Mucosa of descending colon (tissue), 3 donors: ENCODE measurements at regions not wholly inside any gene's neighbourhood (a gene's known extent, or its start where the extent isn't known, plus 50 kb on each side); places are given as distances from the start of the nearest gene placed in this dataset.
A peak's percentile ranks its signal among the peaks of the same experiment; 100 is the strongest.

Experiments
- ATAC-seq: fragments of 200-7000 bp; cut with Tn5 transposase; one replicate; pipeline ENCODE4 v1.9.1; 2020; ENCODE audit warnings: mild to moderate bottlenecking, moderate library complexity
- DNase-seq, 3 donors: peaks; one replicate each; pipeline ENCODE4 v3.0.0-alpha.2; 2020
- H3K36me3 ChIP-seq: fragments of 200-600 bp; one replicate; pipeline ENCODE4 v1.8.0; 2021; ENCODE audit warnings: low read depth, mild to moderate bottlenecking
- H3K4me1 ChIP-seq: fragments of 200-600 bp; one replicate; pipeline ENCODE4 v1.8.0; 2021; ENCODE audit warnings: low read depth, mild to moderate bottlenecking
- H3K4me3 ChIP-seq: fragments of 200-600 bp; one replicate; pipeline ENCODE4 v1.8.0; 2021; ENCODE audit warnings: mild to moderate bottlenecking
- H3K9me3 ChIP-seq: fragments of 200-600 bp; one replicate; pipeline ENCODE4 v1.8.0; 2021; ENCODE audit warnings: mild to moderate bottlenecking
- CTCF ChIP-seq: fragments of 200-600 bp; IDR thresholded peaks from one replicate; pipeline ENCODE4 v1.8.0; 2022; ENCODE audit warnings: antibody characterized with exemption, mild to moderate bottlenecking
- intact Hi-C, 2 donors: fragments of 100-400 bp; cut with DNase I in 1 of 2; cut with micrococcal nuclease in 1 of 2; formaldehyde crosslinking; loops; one replicate each; pipeline versions ENCODE4 v1.11.0 to v1.11.1; 2022; cut with DNase I, micrococcal nuclease
- donor health status: DM: no; HTN: no; CAD: no; lungs with moderate emphysema.
- donor health status: DM: no; HTN: no; CAD: no.
- donor health status: DM: no; HTN: yes; CAD: no.

GRCh38 chr15:62928242-62928999 is 114.1 kb upstream of the TPM1 start:
- intact Hi-C loops: no loop called here
- H3K4me1 ChIP-seq: no peaks in the 10 kb centered on the region
- ATAC-seq (no peak), DNase-seq (no peak)
- no peaks in the 10 kb centered on the region for H3K9me3 ChIP-seq
- TF ChIP-seq CTCF: no peak
- H3K4me3 ChIP-seq: no peak overlapping the region
- H3K36me3 ChIP-seq: no peaks in the 10 kb centered on the region

- no peaks in the 10 kb centered on the region for H3K9me3 ChIP-seq
- no peak for TF ChIP-seq CTCF
- H3K36me3 ChIP-seq: no peaks in the 10 kb centered on the region
- ATAC-seq (no peak), DNase-seq (no peak)
- no peaks in the 10 kb centered on the region for H3K4me1 ChIP-seq
- H3K4me3 ChIP-seq: no peak overlapping the region
- intact Hi-C loops: no loop called here
These were observed 113.6 kb upstream of the TPM1 start for GRCh38 chr15:62929000-62929357.

DNA sequence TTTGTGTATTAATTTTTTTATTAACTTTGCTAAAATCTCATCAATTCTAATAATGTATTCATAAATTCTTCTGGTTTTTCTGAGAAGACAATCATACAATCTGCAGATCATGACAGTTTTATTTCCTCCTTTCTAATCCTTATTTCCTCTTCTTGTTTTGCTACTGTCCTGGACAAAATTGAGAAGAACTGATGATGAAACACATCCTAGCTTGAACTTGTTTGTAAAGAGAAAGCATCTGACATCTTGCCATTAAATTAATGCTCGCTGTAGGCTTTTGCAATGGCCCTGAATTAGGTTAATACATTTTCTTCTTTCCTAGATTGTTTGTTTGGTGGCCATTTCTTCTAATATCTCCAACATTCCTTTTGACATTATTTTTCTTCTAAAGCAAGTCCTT is 110.9 kb upstream of the TPM1 start:
- intact Hi-C loops: no loop called here
- Histone ChIP-seq H3K4me1 (no peaks in the 10 kb centered on the region), H3K9me3 (no peaks in the 10 kb centered on the region), H3K4me3 (no peak overlapping the region), H3K36me3 (no peaks in the 10 kb centered on the region)
- DNase-seq (no peak), ATAC-seq (no peak)
- no peak for TF ChIP-seq CTCF

GRCh38 chr15:62932436-62932835 is 110.1 kb upstream of the TPM1 start:
- TF ChIP-seq CTCF: no peak
- ATAC-seq (no peak), DNase-seq (no peak)
- Histone ChIP-seq H3K4me3 (no peak overlapping the region), H3K4me1 (no peaks in the 10 kb centered on the region), H3K9me3 (no peaks in the 10 kb centered on the region), H3K36me3 (no peaks in the 10 kb centered on the region)
- intact Hi-C loops: no loop called here

DNA sequence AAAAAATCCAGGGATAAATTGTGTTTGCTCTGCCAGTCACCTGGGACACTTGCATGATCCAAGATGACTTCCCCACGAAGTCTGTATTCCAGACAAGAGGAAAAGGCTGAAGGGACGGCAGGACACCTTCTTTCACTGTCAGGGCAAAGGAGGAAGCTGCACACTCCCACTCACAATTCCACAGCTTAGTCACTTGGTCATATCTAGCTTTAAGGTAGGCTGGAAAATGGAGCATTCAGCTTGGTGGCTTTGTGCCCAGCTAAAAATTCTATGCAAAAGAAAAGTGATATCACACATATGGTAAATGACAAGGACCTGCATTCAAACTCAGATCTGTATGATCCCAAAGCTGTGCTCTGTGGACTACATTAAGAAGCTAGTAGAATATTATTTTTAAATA is 109.2 kb upstream of the TPM1 start:
- peak; percentile 21 for ATAC-seq

More for the DNA sequence above, 109.2 kb upstream of the TPM1 start:
- intact Hi-C loops: no loop called here
- H3K36me3 ChIP-seq: no peaks in the 10 kb centered on the region
- no peak overlapping the region for H3K4me3 ChIP-seq
- no peaks in the 10 kb centered on the region for H3K9me3 ChIP-seq
- H3K4me1 ChIP-seq: no peaks in the 10 kb centered on the region
- DNase-seq: no peak
- TF ChIP-seq CTCF: no peak
